B cell (primary cell): ENCODE measurements at regions not wholly inside any gene's neighbourhood (a gene's known extent, or its start where the extent isn't known, plus 50 kb on each side); places are given as distances from the start of the nearest gene placed in this dataset.

Experiments
- ATAC-seq: fragments of 200-7000 bp; cut with Tn5 transposase; one replicate; pipeline ENCODE4 v1.10.0; 2021; ENCODE audit warnings: low read depth, mild to moderate bottlenecking, moderate number of reproducible peaks, moderate library complexity
- CTCF ChIA-PET: fragments of 350-600 bp; sonication (Branson Sonifier 250); formaldehyde crosslinking; loops from one replicate; lab custom pipeline; 2021; ENCODE audit warnings: antibody characterized with exemption, inconsistent platforms; lab: Charles Lee
- POLR2A ChIA-PET: fragments of 350-600 bp; sonication (Branson Sonifier 250); formaldehyde crosslinking; loops from one replicate; lab custom pipeline; 2021; ENCODE audit warnings: antibody characterized with exemption; lab: Charles Lee
- DNase-seq: peaks from one replicate; pipeline ENCODE4 v3.0.0; 2013
- H2AFZ ChIP-seq: 2 replicates; pipeline ENCODE4 v1.6.1; 2012; ENCODE audit warnings: mild to moderate bottlenecking, low read depth, low read length; ENCODE audit not compliant: insufficient read depth, poor library complexity, severe bottlenecking
- H3K27ac ChIP-seq, 2 donors: 1 replicate in 1 of 2; 2 replicates in 1 of 2; pipeline ENCODE4 v1.5.1; 2012 to 2013; ENCODE audit warnings: low read length in 2 of 2, mild to moderate bottlenecking in 2 of 2, moderate library complexity in 1 of 2
- H3K27me3 ChIP-seq, 4 experiments: fragments of 200-600 bp in 1 of 4; sonication (generic) in 1 of 4; replicated peaks in 1 of 4; 1 replicate in 2 of 4; 2 replicates in 2 of 4; pipeline versions ENCODE4 v1.6.1 to v1.7.0; 2013 to 2016; ENCODE audit warnings: low read length in 3 of 4, mild to moderate bottlenecking in 2 of 4, mixed read lengths in 1 of 4, moderate library complexity in 1 of 4; ENCODE audit not compliant: insufficient read depth in 4 of 4, control insufficient read depth in 3 of 4; ENCODE audit errors: control extremely low read depth in 1 of 4
- H3K36me3 ChIP-seq, 2 experiments: replicated peaks in 1 of 2; 1 replicate in 1 of 2; 2 replicates in 1 of 2; pipeline versions ENCODE4 v1.6.1 to v1.7.1; 2013; ENCODE audit warnings: low read length in 1 of 2; ENCODE audit not compliant: insufficient read depth in 2 of 2, control insufficient read depth in 1 of 2; ENCODE audit errors: control extremely low read depth in 1 of 2, extremely low read depth in 1 of 2
- H3K4me1 ChIP-seq, 2 donors: fragments of 200-600 bp in 1 of 2; sonication (generic) in 1 of 2; 1 replicate in 1 of 2; 2 replicates in 1 of 2; pipeline versions ENCODE4 v1.5.1 to v1.6.1; 2013 to 2017; ENCODE audit warnings: low read length in 2 of 2; ENCODE audit not compliant: control insufficient read depth in 2 of 2, insufficient read depth in 2 of 2
- H3K4me2 ChIP-seq: replicated peaks from 2 replicates; pipeline ENCODE3; 2012; ENCODE audit warnings: mild to moderate bottlenecking, low read depth, low read length; ENCODE audit not compliant: poor library complexity, severe bottlenecking
- H3K4me3 ChIP-seq, 5 experiments: fragments of 200-600 bp in 1 of 5; sonication (generic) in 1 of 5; 1 replicate in 3 of 5; 2 replicates in 2 of 5; pipeline versions ENCODE4 v1.5.1 to v1.7.0; 2011 to 2016; ENCODE audit warnings: low read length in 4 of 5, mild to moderate bottlenecking in 4 of 5, low read depth in 2 of 5, control low read depth in 1 of 5, moderate library complexity in 1 of 5; ENCODE audit not compliant: insufficient read depth in 1 of 5; ENCODE audit errors: control extremely low read depth in 1 of 5, extremely low read depth in 1 of 5
- H3K79me2 ChIP-seq: fragments of 200-600 bp; sonication (generic); one replicate; pipeline ENCODE4 v1.6.0; 2016; ENCODE audit warnings: low read length; ENCODE audit not compliant: control insufficient read depth, insufficient read depth
- H3K9ac ChIP-seq: fragments of 200-600 bp; sonication (generic); 2 replicates; pipeline ENCODE4 v1.6.1; 2017; ENCODE audit warnings: mild to moderate bottlenecking, low read length, moderate library complexity
- H3K9me3 ChIP-seq, 3 donors: one replicate each; pipeline versions ENCODE4 v1.6.1 to v1.7.1; 2013; ENCODE audit warnings: low read length in 2 of 3; ENCODE audit not compliant: control insufficient read depth in 2 of 3, insufficient read depth in 1 of 3; ENCODE audit errors: control extremely low read depth in 1 of 3
- H4K20me1 ChIP-seq: 2 replicates; pipeline ENCODE4 v1.6.0; 2012; ENCODE audit warnings: mild to moderate bottlenecking, low read length; ENCODE audit not compliant: insufficient read depth, control insufficient read depth, poor library complexity, severe bottlenecking
- H3K27ac Mint-ChIP-seq: one replicate; pipeline ENCODE4 v1.8.0; 2021; ENCODE audit warnings: mixed read lengths
- H3K27me3 Mint-ChIP-seq: one replicate; pipeline ENCODE4 v1.8.0; 2021; ENCODE audit warnings: mixed read lengths
- H3K4me1 Mint-ChIP-seq: one replicate; pipeline ENCODE4 v1.8.0; 2021; ENCODE audit warnings: mixed read lengths
- H3K4me3 Mint-ChIP-seq: one replicate; pipeline ENCODE4 v1.8.0; 2021; ENCODE audit warnings: mixed read lengths
- H3K9me3 Mint-ChIP-seq: one replicate; pipeline ENCODE4 v1.8.0; 2022; ENCODE audit warnings: mixed read lengths; ENCODE audit not compliant: insufficient read depth
- CTCF ChIP-seq: fragments of 200-600 bp; IDR thresholded peaks from one replicate; pipeline ENCODE4 v1.8.0; 2022; ENCODE audit warnings: antibody characterized with exemption, mild to moderate bottlenecking
- EZH2 ChIP-seq: IDR thresholded peaks from 2 replicates; pipeline ENCODE4 v1.6.1; 2012; ENCODE audit warnings: borderline replicate concordance, low read depth, mild to moderate bottlenecking, moderate library complexity, low read length; ENCODE audit not compliant: insufficient read depth, poor library complexity, severe bottlenecking
- WGBS: methylation state at CpG from one replicate; pipeline ENCODE4 v1.1.5; 2013; ENCODE audit warnings: missing lambda C conversion rate; ENCODE audit not compliant: insufficient coverage; 5-methylcytosine and 5-hydroxymethylcytosine counted together
- intact Hi-C: fragments of 100-400 bp; cut with micrococcal nuclease; formaldehyde crosslinking; loops from one replicate; pipeline ENCODE4 v1.10.0; 2022

DNA sequence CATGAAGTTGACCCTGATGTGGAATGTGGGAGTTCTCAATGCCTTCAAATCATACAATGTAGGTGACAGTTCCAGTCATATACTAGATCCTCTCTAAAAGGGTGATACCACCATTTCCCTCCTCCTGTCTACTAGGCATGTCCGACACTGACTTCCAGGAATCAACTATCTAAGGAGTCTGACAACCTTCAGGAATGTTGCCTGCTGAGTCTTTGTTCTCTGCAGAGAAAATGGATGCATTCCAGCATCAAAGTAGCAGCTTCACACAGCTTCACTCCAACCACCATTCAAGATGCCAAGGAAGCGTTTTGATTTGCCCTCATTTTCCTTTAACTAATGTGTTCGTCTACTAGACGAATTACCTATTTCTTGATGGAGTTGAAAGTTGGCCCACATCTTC, 530.2 kb downstream of the EBF1 start:
- peaks cover 25% of the 10 kb centered on the region for H3K4me1 Mint-ChIP-seq
- H3K9me3 ChIP-seq = no peaks in the 10 kb centered on the region
- DNase-seq (no peak), ATAC-seq (no peak)
- no peaks in the 10 kb centered on the region for H3K27me3 Mint-ChIP-seq
- peaks cover 9 to 18% of the 10 kb centered on the region in 2 donors for H3K4me1 ChIP-seq
- no peak overlapping the region for H3K9ac ChIP-seq
- no peak overlapping the region for H3K4me3 Mint-ChIP-seq
- intact Hi-C loops = loop anchor here (10.0 kb wide), 1 partner anchor 265 kb away; no protein-coding TSS in a partner anchor
- no peaks in the 10 kb centered on the region for H3K79me2 ChIP-seq
- TF ChIP-seq EZH2 (no peak), CTCF (no peak)
- 100% methylated on average over 1 of the region's 4 CpGs for WGBS
- no peak overlapping the region for H3K4me3 ChIP-seq
- no peaks in the 10 kb centered on the region for H3K36me3 ChIP-seq
- no peaks in the 10 kb centered on the region for H4K20me1 ChIP-seq
- no peak overlapping the region for H3K27ac ChIP-seq
- no peaks in the 10 kb centered on the region for H3K9me3 Mint-ChIP-seq
- H2AFZ ChIP-seq = no peak overlapping the region
- H3K4me2 ChIP-seq = no peak overlapping the region
- ChIA-PET CTCF (no interaction called here), POLR2A (no interaction called here)
- no peaks in the 10 kb centered on the region for H3K27me3 ChIP-seq
- H3K27ac Mint-ChIP-seq = no peak overlapping the region

DNA sequence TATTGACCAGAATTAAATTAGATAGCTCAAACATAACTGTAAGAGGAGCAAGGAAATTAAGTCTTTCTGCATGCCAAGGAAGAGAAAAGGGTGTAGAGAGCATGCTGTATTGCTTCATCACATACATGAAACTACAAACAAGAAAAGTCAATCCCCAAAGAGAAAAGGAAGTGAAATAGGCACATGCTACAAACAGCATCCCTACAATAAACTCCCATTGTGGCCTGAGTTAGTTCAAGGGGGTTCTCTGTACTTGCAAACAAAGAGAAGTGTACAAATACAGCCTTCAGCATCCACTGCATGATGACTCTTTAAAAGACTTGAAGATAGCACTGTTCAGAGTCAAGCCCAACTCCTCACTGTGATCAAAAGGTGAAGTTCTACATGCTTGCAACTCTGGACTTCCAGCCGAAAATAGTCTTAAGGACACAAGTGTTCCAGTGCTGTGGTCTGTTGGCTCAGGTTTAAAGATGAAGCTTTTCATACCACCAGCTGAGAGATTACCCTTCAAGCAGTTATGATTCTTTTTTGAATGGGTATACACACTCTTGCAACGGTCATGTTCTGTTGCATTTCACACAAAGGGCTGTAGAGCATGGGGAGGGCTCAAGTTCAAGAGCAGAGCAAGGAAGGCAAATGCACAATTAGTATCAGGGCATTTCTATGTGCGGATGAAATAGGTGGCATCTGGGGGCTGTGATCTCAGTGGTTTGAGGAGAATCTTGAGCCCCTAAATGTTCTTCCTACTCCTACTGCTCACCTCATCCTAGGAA, 534.5 kb downstream of the EBF1 start:
- H3K4me3 Mint-ChIP-seq = no peak overlapping the region
- Histone ChIP-seq H3K27ac (no peak overlapping the region), H3K4me1 (peaks cover 16 to 31% of the 10 kb centered on the region in 2 donors), H4K20me1 (no peaks in the 10 kb centered on the region), H3K79me2 (no peaks in the 10 kb centered on the region), H3K9ac (no peak overlapping the region), H3K27me3 (no peaks in the 10 kb centered on the region), H3K4me2 (no peak overlapping the region), H3K4me3 (no peak overlapping the region), H2AFZ (no peak overlapping the region), H3K9me3 (no peaks in the 10 kb centered on the region), H3K36me3 (no peaks in the 10 kb centered on the region)
- no peaks in the 10 kb centered on the region for H3K9me3 Mint-ChIP-seq
- H3K4me1 Mint-ChIP-seq = peaks cover 45% of the 10 kb centered on the region
- DNase-seq (peak; percentile 27), ATAC-seq (peak; percentile 37)
- CTCF ChIA-PET = no interaction called here
- peak overlapping the region; percentile 42 for H3K27ac Mint-ChIP-seq
- H3K27me3 Mint-ChIP-seq = no peaks in the 10 kb centered on the region
- TF ChIP-seq CTCF = no peak
- intact Hi-C loops = loop anchor here (10.0 kb wide), 1 partner anchor 260 kb away; no protein-coding TSS in a partner anchor
- WGBS = no CpG with 5 or more reads among the region's 3 CpGs
- POLR2A ChIA-PET = no interaction called here
